ENCODE measurements at regions not wholly inside any gene's neighbourhood (a gene's known extent, or its start where the extent isn't known, plus 50 kb on each side); places are given as distances from the start of the nearest gene placed in this dataset.

DNA sequence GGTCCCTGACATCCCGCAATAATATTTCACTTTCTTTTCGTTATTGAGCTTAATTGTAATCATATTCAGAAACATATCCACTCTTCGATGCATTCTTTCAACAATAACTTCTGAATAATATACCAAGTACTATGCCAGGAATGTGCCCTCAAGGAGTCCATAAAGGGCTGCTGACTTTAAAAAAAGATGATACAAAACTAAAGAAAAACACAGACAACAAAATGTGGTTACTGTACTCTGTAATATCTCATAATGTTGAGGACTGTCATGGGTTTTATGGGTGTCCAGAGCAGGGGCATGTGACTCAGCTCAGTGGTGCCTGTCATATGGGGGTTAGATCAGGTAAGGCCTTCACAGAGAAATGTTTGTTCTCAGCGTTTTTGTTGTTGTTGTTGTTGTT lies 73.7 kb downstream of the ARL4A start:
- H3K9me3 ChIP-seq (ENCODE audit: insufficient read depth, low read length, severe bottlenecking) = no peaks in the 10 kb centered on the region
- no peak overlapping the region for H3K27ac ChIP-seq (ENCODE audit: low read length)
- H3K36me3 ChIP-seq (ENCODE audit: insufficient read depth, low read length) = no peaks in the 10 kb centered on the region
- TF ChIP-seq, protein P1, sequence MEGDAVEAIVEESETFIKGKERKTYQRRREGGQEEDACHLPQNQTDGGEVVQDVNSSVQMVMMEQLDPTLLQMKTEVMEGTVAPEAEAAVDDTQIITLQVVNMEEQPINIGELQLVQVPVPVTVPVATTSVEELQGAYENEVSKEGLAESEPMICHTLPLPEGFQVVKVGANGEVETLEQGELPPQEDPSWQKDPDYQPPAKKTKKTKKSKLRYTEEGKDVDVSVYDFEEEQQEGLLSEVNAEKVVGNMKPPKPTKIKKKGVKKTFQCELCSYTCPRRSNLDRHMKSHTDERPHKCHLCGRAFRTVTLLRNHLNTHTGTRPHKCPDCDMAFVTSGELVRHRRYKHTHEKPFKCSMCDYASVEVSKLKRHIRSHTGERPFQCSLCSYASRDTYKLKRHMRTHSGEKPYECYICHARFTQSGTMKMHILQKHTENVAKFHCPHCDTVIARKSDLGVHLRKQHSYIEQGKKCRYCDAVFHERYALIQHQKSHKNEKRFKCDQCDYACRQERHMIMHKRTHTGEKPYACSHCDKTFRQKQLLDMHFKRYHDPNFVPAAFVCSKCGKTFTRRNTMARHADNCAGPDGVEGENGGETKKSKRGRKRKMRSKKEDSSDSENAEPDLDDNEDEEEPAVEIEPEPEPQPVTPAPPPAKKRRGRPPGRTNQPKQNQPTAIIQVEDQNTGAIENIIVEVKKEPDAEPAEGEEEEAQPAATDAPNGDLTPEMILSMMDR (IDR thresholded peaks at IDR 0.05; ENCODE audit: borderline replicate concordance, extremely low read depth, low read length, poor library complexity, severe bottlenecking) = no peak
- no peak for TF ChIP-seq EZH2 (IDR thresholded peaks at IDR 0.05; ENCODE audit: borderline replicate concordance, low read depth, low read length, severe bottlenecking)
- H3K4me3 ChIP-seq (ENCODE audit: low read depth in 1 of 2, low read length in 2 of 2) = no peak overlapping the region
- H3K4me1 ChIP-seq (ENCODE audit: insufficient read depth, low read length) = no peaks in the 10 kb centered on the region
- H3K27me3 ChIP-seq (ENCODE audit: insufficient read depth, low read length, poor library complexity) = no peaks in the 10 kb centered on the region
- no peaks in the 10 kb centered on the region for H4K20me1 ChIP-seq (ENCODE audit: insufficient read depth, low read length)
- no peaks in the 10 kb centered on the region for H3K79me2 ChIP-seq (ENCODE audit: insufficient read depth, low read length)
- H3K4me2 ChIP-seq (ENCODE audit: insufficient read depth, low read length) = no peak overlapping the region
- no peak overlapping the region for H3K9ac ChIP-seq (ENCODE audit: low read depth, low read length)
- ATAC-seq (ENCODE audit: insufficient read depth, low read depth) (no peak), DNase-seq (no peak)
- 0 out of 2 replicates have a peak overlapping the region, but pooled peaks have one; percentile 33 for H2AFZ ChIP-seq (ENCODE audit: low read depth, low read length)

DNA sequence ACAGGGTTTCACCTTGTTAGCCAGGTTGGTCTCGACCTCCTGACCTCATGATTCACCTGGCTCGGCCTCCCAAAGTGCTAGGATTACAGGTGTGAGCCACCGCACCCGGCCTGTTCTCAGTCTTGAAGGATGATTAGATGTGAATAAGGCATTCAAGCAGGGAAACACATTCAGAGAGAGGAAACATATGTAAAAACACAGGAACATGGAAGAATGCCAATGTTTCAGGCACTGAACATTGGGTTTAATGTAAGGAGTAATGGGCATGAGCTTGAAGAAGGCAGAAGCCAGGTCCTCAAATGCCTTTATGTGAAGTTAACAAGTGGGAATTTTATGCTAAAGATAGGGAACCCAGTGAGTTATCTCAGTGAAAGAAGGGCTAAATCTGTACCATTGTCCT lies 74.3 kb downstream of the ARL4A start:
- H3K27me3 ChIP-seq (ENCODE audit: insufficient read depth, low read length, poor library complexity) = no peaks in the 10 kb centered on the region
- TF ChIP-seq, protein P1 (IDR thresholded peaks at IDR 0.05; ENCODE audit: borderline replicate concordance, extremely low read depth, low read length, poor library complexity, severe bottlenecking) = no peak
- H3K9ac ChIP-seq (ENCODE audit: low read depth, low read length) = no peak overlapping the region
- H4K20me1 ChIP-seq (ENCODE audit: insufficient read depth, low read length) = no peaks in the 10 kb centered on the region
- no peak overlapping the region for H2AFZ ChIP-seq (ENCODE audit: low read depth, low read length)
- H3K4me3 ChIP-seq (ENCODE audit: low read depth in 1 of 2, low read length in 2 of 2) = no peak overlapping the region
- H3K27ac ChIP-seq (ENCODE audit: low read length) = no peak overlapping the region
- no peaks in the 10 kb centered on the region for H3K79me2 ChIP-seq (ENCODE audit: insufficient read depth, low read length)
- H3K4me1 ChIP-seq (ENCODE audit: insufficient read depth, low read length) = no peaks in the 10 kb centered on the region
- H3K36me3 ChIP-seq (ENCODE audit: insufficient read depth, low read length) = no peaks in the 10 kb centered on the region
- ATAC-seq (ENCODE audit: insufficient read depth, low read depth) (no peak), DNase-seq (no peak)
- no peak overlapping the region for H3K4me2 ChIP-seq (ENCODE audit: insufficient read depth, low read length)
- H3K9me3 ChIP-seq (ENCODE audit: insufficient read depth, low read length, severe bottlenecking) = no peaks in the 10 kb centered on the region

DNA sequence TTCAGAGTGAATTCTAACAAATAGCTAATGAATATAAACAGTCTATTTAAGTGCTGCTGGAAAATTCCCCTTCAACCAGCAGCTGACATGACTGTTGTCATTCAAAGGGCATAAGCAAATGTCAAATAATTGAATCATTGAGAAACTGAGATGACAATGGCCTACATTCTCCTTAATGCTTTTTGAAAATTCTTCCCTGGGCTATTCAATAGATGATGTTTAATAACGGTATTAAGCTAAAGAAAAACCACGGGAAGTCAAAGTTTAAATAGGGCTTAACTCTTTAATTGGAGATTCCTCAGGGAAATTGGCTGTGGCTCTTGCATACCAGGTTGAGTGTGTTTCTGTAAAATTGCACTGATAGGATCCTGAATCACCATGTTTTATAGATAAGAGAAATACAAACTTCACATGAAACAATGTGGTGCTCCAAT lies 77.0 kb downstream of the ARL4A start:
- TF ChIP-seq EZH2 (IDR thresholded peaks at IDR 0.05; ENCODE audit: borderline replicate concordance, low read depth, low read length, severe bottlenecking) = no peak
- TF ChIP-seq, protein P1 (IDR thresholded peaks at IDR 0.05; ENCODE audit: borderline replicate concordance, extremely low read depth, low read length, poor library complexity, severe bottlenecking) = no peak
- Histone ChIP-seq H3K79me2 (ENCODE audit: insufficient read depth, low read length) (no peaks in the 10 kb centered on the region), H4K20me1 (ENCODE audit: insufficient read depth, low read length) (no peaks in the 10 kb centered on the region), H3K27me3 (ENCODE audit: insufficient read depth, low read length, poor library complexity) (no peaks in the 10 kb centered on the region), H3K4me3 (ENCODE audit: low read depth in 1 of 2, low read length in 2 of 2) (no peak overlapping the region), H2AFZ (ENCODE audit: low read depth, low read length) (no peak overlapping the region), H3K27ac (ENCODE audit: low read length) (no peak overlapping the region), H3K4me2 (ENCODE audit: insufficient read depth, low read length) (no peak overlapping the region), H3K9me3 (ENCODE audit: insufficient read depth, low read length, severe bottlenecking) (no peaks in the 10 kb centered on the region), H3K9ac (ENCODE audit: low read depth, low read length) (no peak overlapping the region), H3K36me3 (ENCODE audit: insufficient read depth, low read length) (no peaks in the 10 kb centered on the region), H3K4me1 (ENCODE audit: insufficient read depth, low read length) (no peaks in the 10 kb centered on the region)
- no peak for ATAC-seq (ENCODE audit: insufficient read depth, low read depth)
- no peak for DNase-seq

All from DND-41 (cell line).